ENCODE measurements at regions not wholly inside any gene's neighbourhood (a gene's known extent, or its start where the extent isn't known, plus 50 kb on each side); places are given as distances from the start of the nearest gene placed in this dataset.

- no peak overlapping the region for H3K4me2 ChIP-seq (ENCODE audit: low read depth, low read length, poor library complexity, severe bottlenecking)
- no peaks in the 10 kb centered on the region for H3F3A ChIP-seq (ENCODE audit: insufficient read depth)
- H3K79me2 ChIP-seq (ENCODE audit: insufficient read depth, low read length), result no peaks in the 10 kb centered on the region
- H4K20me1 ChIP-seq (ENCODE audit: low read depth, low read length), result no peaks in the 10 kb centered on the region
- TF ChIP-seq EZH2phosphoT487 (conservative IDR thresholded peaks at IDR 0.05; ENCODE audit: low read length), result no peak
- TF ChIP-seq CTCF (IDR thresholded peaks at IDR 0.05; ENCODE audit: insufficient read depth, low read length, poor library complexity, severe bottlenecking), result no peak
- no peaks in the 10 kb centered on the region for H3K9me3 ChIP-seq (ENCODE audit: insufficient read depth, low read length)
- H3K27ac ChIP-seq (ENCODE audit: low read depth, low read length), result no peak overlapping the region
- no peak overlapping the region for H2AFZ ChIP-seq (ENCODE audit: low read depth, low read length, severe bottlenecking)
- no peak overlapping the region for H3K9ac ChIP-seq (ENCODE audit: low read length)
- H3K9me2 ChIP-seq (replicated peaks; ENCODE audit: insufficient read depth, low read length), result no peaks in the 10 kb centered on the region
- no peaks in the 10 kb centered on the region for H3K27me3 ChIP-seq (ENCODE audit: low read length)
- no peaks in the 10 kb centered on the region for H3K36me3 ChIP-seq (ENCODE audit: low read length)
- H3K4me3 ChIP-seq (ENCODE audit: insufficient read depth, low read length, poor library complexity, severe bottlenecking), result no peak overlapping the region
Observed at GRCh38 chr1:96568639-96569038, 152.9 kb upstream of the PTBP2 start.

GRCh38 chr1:96569288-96569687 lies 152.3 kb upstream of the PTBP2 start:
- Histone ChIP-seq H3K27ac (ENCODE audit: low read depth, low read length) (no peak overlapping the region), H3K9me2 (replicated peaks; ENCODE audit: insufficient read depth, low read length) (no peaks in the 10 kb centered on the region), H3K27me3 (ENCODE audit: low read length) (no peaks in the 10 kb centered on the region), H3K36me3 (ENCODE audit: low read length) (no peaks in the 10 kb centered on the region), H3K4me3 (ENCODE audit: insufficient read depth, low read length, poor library complexity, severe bottlenecking) (no peak overlapping the region), H3K4me2 (ENCODE audit: low read depth, low read length, poor library complexity, severe bottlenecking) (no peak overlapping the region), H2AFZ (ENCODE audit: low read depth, low read length, severe bottlenecking) (no peak overlapping the region), H3K79me2 (ENCODE audit: insufficient read depth, low read length) (no peaks in the 10 kb centered on the region), H3K9me3 (ENCODE audit: insufficient read depth, low read length) (no peaks in the 10 kb centered on the region), H3F3A (ENCODE audit: insufficient read depth) (no peaks in the 10 kb centered on the region), H3K9ac (ENCODE audit: low read length) (no peak overlapping the region), H4K20me1 (ENCODE audit: low read depth, low read length) (no peaks in the 10 kb centered on the region)
- no peak for TF ChIP-seq EZH2phosphoT487 (conservative IDR thresholded peaks at IDR 0.05; ENCODE audit: low read length)
- TF ChIP-seq CTCF (IDR thresholded peaks at IDR 0.05; ENCODE audit: insufficient read depth, low read length, poor library complexity, severe bottlenecking), result no peak

- Histone ChIP-seq H3K27ac (ENCODE audit: low read depth, low read length) (no peak overlapping the region), H3K4me3 (ENCODE audit: insufficient read depth, low read length, poor library complexity, severe bottlenecking) (no peak overlapping the region), H3K9me3 (ENCODE audit: insufficient read depth, low read length) (no peaks in the 10 kb centered on the region), H3K27me3 (ENCODE audit: low read length) (no peaks in the 10 kb centered on the region), H3F3A (ENCODE audit: insufficient read depth) (no peaks in the 10 kb centered on the region), H3K9ac (ENCODE audit: low read length) (no peak overlapping the region), H3K36me3 (ENCODE audit: low read length) (no peaks in the 10 kb centered on the region), H3K4me2 (ENCODE audit: low read depth, low read length, poor library complexity, severe bottlenecking) (no peak overlapping the region), H3K79me2 (ENCODE audit: insufficient read depth, low read length) (no peaks in the 10 kb centered on the region), H4K20me1 (ENCODE audit: low read depth, low read length) (no peaks in the 10 kb centered on the region), H3K9me2 (replicated peaks; ENCODE audit: insufficient read depth, low read length) (no peaks in the 10 kb centered on the region), H2AFZ (ENCODE audit: low read depth, low read length, severe bottlenecking) (no peak overlapping the region)
- TF ChIP-seq CTCF (IDR thresholded peaks at IDR 0.05; ENCODE audit: insufficient read depth, low read length, poor library complexity, severe bottlenecking) (no peak), EZH2phosphoT487 (conservative IDR thresholded peaks at IDR 0.05; ENCODE audit: low read length) (no peak)
Observed at GRCh38 chr1:96579636-96580035, 141.9 kb upstream of the PTBP2 start.

- Histone ChIP-seq H3K79me2 (ENCODE audit: insufficient read depth, low read length) (no peaks in the 10 kb centered on the region), H3F3A (ENCODE audit: insufficient read depth) (no peaks in the 10 kb centered on the region), H3K27me3 (ENCODE audit: low read length) (no peaks in the 10 kb centered on the region), H3K36me3 (ENCODE audit: low read length) (no peaks in the 10 kb centered on the region), H3K9ac (ENCODE audit: low read length) (no peak overlapping the region), H3K4me3 (ENCODE audit: insufficient read depth, low read length, poor library complexity, severe bottlenecking) (no peak overlapping the region), H3K9me3 (ENCODE audit: insufficient read depth, low read length) (no peaks in the 10 kb centered on the region), H3K27ac (ENCODE audit: low read depth, low read length) (no peak overlapping the region), H4K20me1 (ENCODE audit: low read depth, low read length) (no peaks in the 10 kb centered on the region), H3K4me2 (ENCODE audit: low read depth, low read length, poor library complexity, severe bottlenecking) (no peak overlapping the region), H2AFZ (ENCODE audit: low read depth, low read length, severe bottlenecking) (no peak overlapping the region), H3K9me2 (replicated peaks; ENCODE audit: insufficient read depth, low read length) (no peaks in the 10 kb centered on the region)
- TF ChIP-seq EZH2phosphoT487 (conservative IDR thresholded peaks at IDR 0.05; ENCODE audit: low read length) (no peak), CTCF (IDR thresholded peaks at IDR 0.05; ENCODE audit: insufficient read depth, low read length, poor library complexity, severe bottlenecking) (no peak)
Observed at GRCh38 chr1:96580920-96581319, 140.7 kb upstream of the PTBP2 start.
